Esophagus (tissue), 2 donors: ENCODE measurements at regions not wholly inside any gene's neighbourhood (a gene's known extent, or its start where the extent isn't known, plus 50 kb on each side); places are given as distances from the start of the nearest gene placed in this dataset.
A peak's percentile ranks its signal among the peaks of the same experiment; 100 is the strongest.

Experiments used
- H3K27ac ChIP-seq, 2 donors: one replicate each; pipeline ENCODE4 v1.5.1; 2013; ENCODE audit warnings: low read depth in 2 of 2, mild to moderate bottlenecking in 2 of 2, inconsistent platforms in 1 of 2, low read length in 1 of 2, moderate library complexity in 1 of 2
- H3K27me3 ChIP-seq, 2 donors: one replicate each; pipeline ENCODE4 v1.6.1; 2013; ENCODE audit warnings: low read length in 2 of 2, control low read depth in 1 of 2, mild to moderate bottlenecking in 1 of 2; ENCODE audit not compliant: insufficient read depth in 2 of 2, control insufficient read depth in 1 of 2
- H3K36me3 ChIP-seq, 2 donors: one replicate each; pipeline ENCODE4 v1.6.1; 2013; ENCODE audit warnings: low read length in 1 of 2; ENCODE audit not compliant: control insufficient read depth in 2 of 2, insufficient read depth in 2 of 2
- H3K4me1 ChIP-seq, 2 donors: one replicate each; pipeline ENCODE4 v1.6.1; 2013; ENCODE audit warnings: low read length in 1 of 2; ENCODE audit not compliant: control insufficient read depth in 2 of 2, insufficient read depth in 2 of 2
- H3K4me3 ChIP-seq, 2 donors: one replicate each; pipeline ENCODE4 v1.5.1; 2013; ENCODE audit warnings: low read length in 2 of 2, mild to moderate bottlenecking in 2 of 2, low read depth in 1 of 2, moderate library complexity in 1 of 2
- H3K9me3 ChIP-seq, 2 donors: one replicate each; pipeline ENCODE4 v1.6.1; 2013; ENCODE audit warnings: mild to moderate bottlenecking in 2 of 2, low read depth in 1 of 2, low read length in 1 of 2, moderate library complexity in 1 of 2; ENCODE audit not compliant: control insufficient read depth in 2 of 2, insufficient read depth in 1 of 2
- WGBS, 2 donors: extraction: QIAGEN DNeasy Blood & Tissue Kit; methylation state at CpG; one replicate each; pipeline ENCODE4 v1.1.7; 2013; 5-methylcytosine and 5-hydroxymethylcytosine counted together
- donor health status: healthy with polysubstance abuse.
- donor health status: Bipolar disorder and iron deficiency.

DNA sequence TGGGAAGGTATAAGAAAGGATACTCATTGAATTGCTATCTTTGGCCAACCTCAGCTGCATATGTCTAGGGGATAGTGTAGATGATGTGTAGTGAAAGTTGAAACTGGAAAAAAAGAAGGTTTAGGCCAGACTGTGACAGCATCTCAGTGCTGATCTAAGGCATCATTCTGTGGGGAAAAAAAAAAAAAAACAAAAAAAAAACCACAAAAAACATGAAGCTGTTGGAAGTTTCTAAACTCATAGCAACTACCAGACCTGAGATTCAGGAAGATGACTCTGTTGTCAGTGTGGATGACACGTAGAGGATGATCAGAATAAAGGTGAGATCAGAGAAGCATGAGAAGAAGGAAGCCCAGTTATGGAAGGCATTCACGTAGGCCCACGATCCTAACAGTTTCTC lies 100.8 kb upstream of the CNKSR3 start:
- Histone ChIP-seq H3K4me3 (no peak overlapping the region), H3K27ac (no peak overlapping the region), H3K27me3 (no peaks in the 10 kb centered on the region), H3K4me1 (peaks cover 0 to 3% of the 10 kb centered on the region in 2 donors), H3K36me3 (no peaks in the 10 kb centered on the region), H3K9me3 (no peaks in the 10 kb centered on the region)
- 89 to 91% methylated on average over 3 of the region's 3 CpGs for WGBS, 2 donors

- no peak overlapping the region for H3K4me3 ChIP-seq
- 70 to 74% methylated on average over 2 of the region's 2 CpGs for WGBS, 2 donors
- no peak overlapping the region for H3K27ac ChIP-seq
- peaks cover 0 to 3% of the 10 kb centered on the region in 2 donors for H3K4me1 ChIP-seq
- no peaks in the 10 kb centered on the region for H3K9me3 ChIP-seq
- H3K27me3 ChIP-seq = no peaks in the 10 kb centered on the region
- no peaks in the 10 kb centered on the region for H3K36me3 ChIP-seq
Measured at GRCh38 chr6:154611847-154612246, 101.4 kb upstream of the CNKSR3 start.

DNA sequence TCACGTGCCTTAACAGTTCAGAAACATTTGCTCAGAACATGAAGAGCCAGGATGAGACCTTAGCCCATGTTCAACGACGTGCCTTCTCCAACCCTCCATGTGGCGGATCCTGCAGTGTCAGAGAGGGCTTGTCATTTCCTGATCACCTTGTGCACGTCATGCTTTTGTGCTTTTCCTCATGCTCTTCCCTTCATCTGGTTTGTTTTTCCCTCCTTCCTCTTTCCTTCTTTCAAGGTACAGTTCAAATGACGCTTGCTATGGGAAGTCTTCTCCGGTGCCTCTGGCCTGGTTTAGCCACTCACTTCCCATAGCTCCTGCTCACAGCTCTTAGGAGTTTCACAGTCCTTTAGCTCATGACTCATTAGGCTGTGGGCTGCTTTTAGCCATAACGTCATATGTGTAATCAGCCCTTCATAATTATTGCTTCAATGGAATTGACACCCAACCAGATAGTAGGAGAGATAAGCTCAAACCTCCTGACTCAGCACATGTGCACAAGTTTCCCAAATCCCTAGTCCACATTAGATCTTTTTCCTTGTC lies 102.7 kb upstream of the CNKSR3 start:
- Histone ChIP-seq H3K4me3 (no peak overlapping the region), H3K27ac (no peak overlapping the region), H3K36me3 (no peaks in the 10 kb centered on the region), H3K4me1 (peaks cover 0 to 3% of the 10 kb centered on the region in 2 donors), H3K9me3 (no peaks in the 10 kb centered on the region), H3K27me3 (no peaks in the 10 kb centered on the region)
- 82 to 84% methylated on average over 8 of the region's 8 CpGs for WGBS, 2 donors

GRCh38 chr6:154614101-154614500 lies 103.6 kb upstream of the CNKSR3 start:
- no peaks in the 10 kb centered on the region for H3K9me3 ChIP-seq
- 80 to 87% methylated on average over 4 of the region's 4 CpGs for WGBS, 2 donors
- H3K4me1 ChIP-seq = peaks cover 0 to 3% of the 10 kb centered on the region in 2 donors
- no peaks in the 10 kb centered on the region for H3K27me3 ChIP-seq
- H3K27ac ChIP-seq = no peak overlapping the region
- H3K36me3 ChIP-seq = no peaks in the 10 kb centered on the region
- no peak overlapping the region for H3K4me3 ChIP-seq

DNA sequence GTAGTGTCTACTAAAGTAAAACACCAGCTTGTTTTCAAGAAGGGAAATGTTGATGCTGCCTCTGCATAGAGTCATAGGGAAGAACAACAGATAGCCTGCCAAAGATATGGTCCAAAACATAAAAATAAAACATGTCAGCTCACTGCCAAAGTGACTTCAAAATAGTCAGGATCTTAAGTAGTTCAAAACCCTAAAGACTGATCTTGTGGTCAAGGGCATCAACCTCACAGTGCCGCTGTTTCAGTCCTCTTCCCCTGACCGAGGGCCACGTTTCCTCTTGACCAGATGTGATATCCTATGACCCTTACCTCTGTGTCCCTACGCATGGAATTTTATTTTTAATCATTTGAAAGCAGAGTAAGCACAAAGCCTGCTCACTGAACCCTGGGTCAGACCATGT lies 104.2 kb upstream of the CNKSR3 start:
- 73 to 75% methylated on average over 4 of the region's 4 CpGs for WGBS, 2 donors
- H3K9me3 ChIP-seq = no peaks in the 10 kb centered on the region
- H3K4me3 ChIP-seq = no peak overlapping the region
- H3K36me3 ChIP-seq = no peaks in the 10 kb centered on the region
- no peaks in the 10 kb centered on the region for H3K27me3 ChIP-seq
- H3K27ac ChIP-seq = no peak overlapping the region
- peaks cover 0 to 3% of the 10 kb centered on the region in 2 donors for H3K4me1 ChIP-seq

- Histone ChIP-seq H3K36me3 (no peaks in the 10 kb centered on the region), H3K27ac (no peak overlapping the region), H3K4me1 (peaks cover 0 to 3% of the 10 kb centered on the region in 2 donors), H3K27me3 (no peaks in the 10 kb centered on the region), H3K9me3 (no peaks in the 10 kb centered on the region), H3K4me3 (no peak overlapping the region)
- 60 to 70% methylated on average over 16 of the region's 16 CpGs for WGBS, 2 donors
Measured at GRCh38 chr6:154615483-154616025, 105.1 kb upstream of the CNKSR3 start.

GRCh38 chr6:154617175-154617574 lies 106.7 kb upstream of the CNKSR3 start:
- Histone ChIP-seq H3K27me3 (no peaks in the 10 kb centered on the region), H3K9me3 (no peaks in the 10 kb centered on the region), H3K36me3 (no peaks in the 10 kb centered on the region), H3K4me1 (peaks cover 0 to 3% of the 10 kb centered on the region in 2 donors), H3K27ac (no peak overlapping the region), H3K4me3 (no peak overlapping the region)
- 95 to 97% methylated on average over 2 of the region's 2 CpGs for WGBS, 2 donors

DNA sequence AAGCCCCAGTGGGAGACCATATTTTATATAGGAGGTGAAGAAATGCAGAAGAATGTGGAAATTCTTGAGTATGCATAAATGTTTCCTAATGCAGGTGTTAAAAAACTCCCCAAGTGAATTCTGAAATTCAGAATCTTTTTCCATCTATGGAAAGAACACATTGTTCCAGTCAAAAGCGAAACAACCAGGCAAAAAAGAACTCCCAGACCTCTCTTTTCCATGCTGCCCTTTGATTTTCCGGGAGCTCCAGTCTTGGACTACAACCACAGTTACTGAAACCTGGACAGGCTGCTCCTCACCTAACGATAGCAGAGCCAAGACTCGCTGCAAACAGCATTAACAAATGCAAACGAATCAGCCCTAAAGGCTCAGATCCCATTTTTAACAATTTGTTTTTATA lies 108.7 kb upstream of the CNKSR3 start:
- H3K4me1 ChIP-seq = peaks cover 3 to 4% of the 10 kb centered on the region in 2 donors
- no peak overlapping the region for H3K27ac ChIP-seq
- no peaks in the 10 kb centered on the region for H3K9me3 ChIP-seq
- H3K27me3 ChIP-seq = no peaks in the 10 kb centered on the region
- no peak overlapping the region for H3K4me3 ChIP-seq
- H3K36me3 ChIP-seq = no peaks in the 10 kb centered on the region
- WGBS, 2 donors = 36 to 40% methylated on average over 5 of the region's 5 CpGs

GRCh38 chr6:154621686-154622085 lies 111.2 kb upstream of the CNKSR3 start:
- H3K36me3 ChIP-seq = no peaks in the 10 kb centered on the region
- H3K27me3 ChIP-seq = no peaks in the 10 kb centered on the region
- H3K9me3 ChIP-seq = no peaks in the 10 kb centered on the region
- peaks cover 0 to 4% of the 10 kb centered on the region in 2 donors for H3K4me1 ChIP-seq
- 57 to 72% methylated on average over 4 of the region's 4 CpGs for WGBS, 2 donors
- H3K4me3 ChIP-seq = no peak overlapping the region
- peak overlapping the region in 1 of 2 donors; percentile 4 for H3K27ac ChIP-seq

GRCh38 chr6:154622618-154623336 lies 110.4 kb upstream of the SCAF8 start:
- WGBS, 2 donors = 50 to 65% methylated on average over 3 of the region's 3 CpGs
- Histone ChIP-seq H3K4me1 (peaks cover 0 to 4% of the 10 kb centered on the region in 2 donors), H3K4me3 (no peak overlapping the region), H3K27me3 (no peaks in the 10 kb centered on the region), H3K36me3 (no peaks in the 10 kb centered on the region), H3K9me3 (no peaks in the 10 kb centered on the region), H3K27ac (no peak overlapping the region)
